MG63 (cell line): ENCODE measurements at regions not wholly inside any gene's neighbourhood (a gene's known extent, or its start where the extent isn't known, plus 50 kb on each side); places are given as distances from the start of the nearest gene placed in this dataset.

Experiments
- DNase-seq: peaks from one replicate; pipeline ENCODE4 v3.0.0-alpha.2; 2020
- H3K27me3 ChIP-seq: fragments of 250-450 bp; sonication (Bioruptor Pico); 2 replicates; pipeline ENCODE4 v1.5.1; 2020; ENCODE audit warnings: mild to moderate bottlenecking, moderate library complexity
- H3K36me3 ChIP-seq: fragments of 250-450 bp; sonication (Bioruptor Pico); 2 replicates; pipeline ENCODE4 v1.5.1; 2020; ENCODE audit warnings: mild to moderate bottlenecking, moderate library complexity
- H3K4me3 ChIP-seq: fragments of 250-450 bp; sonication (Bioruptor Pico); 2 replicates; pipeline ENCODE4 v1.5.1; 2020; ENCODE audit warnings: mild to moderate bottlenecking, moderate library complexity
- H3K9me3 ChIP-seq: fragments of 250-450 bp; sonication (Bioruptor Pico); 2 replicates; pipeline ENCODE4 v1.5.1; 2020; ENCODE audit warnings: mild to moderate bottlenecking, moderate library complexity

- no peak for DNase-seq
Measured at GRCh38 chr12:93165384-93165932, 212.3 kb upstream of the NUDT4 start.

GRCh38 chr12:93166541-93167307 lies 211.0 kb upstream of the NUDT4 start:
- Histone ChIP-seq H3K9me3 (no peaks in the 10 kb centered on the region), H3K27me3 (no peaks in the 10 kb centered on the region), H3K36me3 (no peaks in the 10 kb centered on the region), H3K4me3 (no peak overlapping the region)
- DNase-seq, result no peak

More at GRCh38 chr12:93165384-93165932, 212.3 kb upstream of the NUDT4 start:
- no peak overlapping the region for H3K4me3 ChIP-seq
- H3K36me3 ChIP-seq, result no peaks in the 10 kb centered on the region
- no peaks in the 10 kb centered on the region for H3K27me3 ChIP-seq
- no peaks in the 10 kb centered on the region for H3K9me3 ChIP-seq

- no peak for DNase-seq
- no peak overlapping the region for H3K4me3 ChIP-seq
- H3K9me3 ChIP-seq, result no peaks in the 10 kb centered on the region
- H3K36me3 ChIP-seq, result no peaks in the 10 kb centered on the region
- H3K27me3 ChIP-seq, result no peaks in the 10 kb centered on the region
Measured at GRCh38 chr12:93167331-93167730, 210.4 kb upstream of the NUDT4 start.

- no peak for DNase-seq
- no peaks in the 10 kb centered on the region for H3K9me3 ChIP-seq
- peak overlapping the region; percentile 46 for H3K4me3 ChIP-seq
- no peaks in the 10 kb centered on the region for H3K27me3 ChIP-seq
- H3K36me3 ChIP-seq, result no peaks in the 10 kb centered on the region
Measured at GRCh38 chr12:93167841-93168492, 209.8 kb upstream of the NUDT4 start.

GRCh38 chr12:93168751-93169150 lies 209.0 kb upstream of the NUDT4 start:
- H3K27me3 ChIP-seq, result no peaks in the 10 kb centered on the region
- H3K36me3 ChIP-seq, result no peaks in the 10 kb centered on the region
- no peak for DNase-seq
- H3K4me3 ChIP-seq, result peak overlapping the region; percentile 46
- H3K9me3 ChIP-seq, result no peaks in the 10 kb centered on the region

GRCh38 chr12:93169536-93169935 lies 208.2 kb upstream of the NUDT4 start:
- H3K27me3 ChIP-seq, result no peaks in the 10 kb centered on the region
- no peaks in the 10 kb centered on the region for H3K36me3 ChIP-seq
- DNase-seq, result no peak

GRCh38 chr12:93170928-93171327 lies 206.8 kb upstream of the NUDT4 start:
- DNase-seq, result no peak
- H3K27me3 ChIP-seq, result no peaks in the 10 kb centered on the region

More at GRCh38 chr12:93169536-93169935, 208.2 kb upstream of the NUDT4 start:
- Histone ChIP-seq H3K9me3 (no peaks in the 10 kb centered on the region), H3K4me3 (no peak overlapping the region)

GRCh38 chr12:93173178-93173957 lies 204.4 kb upstream of the NUDT4 start:
- DNase-seq, result no peak
- Histone ChIP-seq H3K9me3 (no peaks in the 10 kb centered on the region), H3K4me3 (no peak overlapping the region), H3K27me3 (no peaks in the 10 kb centered on the region), H3K36me3 (no peaks in the 10 kb centered on the region)

More at GRCh38 chr12:93170928-93171327, 206.8 kb upstream of the NUDT4 start:
- H3K9me3 ChIP-seq, result no peaks in the 10 kb centered on the region
- no peaks in the 10 kb centered on the region for H3K36me3 ChIP-seq
- no peak overlapping the region for H3K4me3 ChIP-seq

GRCh38 chr12:93174048-93174447 lies 203.7 kb upstream of the NUDT4 start:
- Histone ChIP-seq H3K4me3 (no peak overlapping the region), H3K27me3 (no peaks in the 10 kb centered on the region), H3K36me3 (no peaks in the 10 kb centered on the region), H3K9me3 (no peaks in the 10 kb centered on the region)
- DNase-seq, result peak; percentile 65

- no peaks in the 10 kb centered on the region for H3K9me3 ChIP-seq
- no peaks in the 10 kb centered on the region for H3K27me3 ChIP-seq
- no peaks in the 10 kb centered on the region for H3K36me3 ChIP-seq
- no peak for DNase-seq
- H3K4me3 ChIP-seq, result no peak overlapping the region
Measured at GRCh38 chr12:93174473-93174872, 203.3 kb upstream of the NUDT4 start.

- no peak for DNase-seq
- H3K36me3 ChIP-seq, result no peaks in the 10 kb centered on the region
- no peaks in the 10 kb centered on the region for H3K27me3 ChIP-seq
Measured at GRCh38 chr12:93176165-93176564, 201.6 kb upstream of the NUDT4 start.

GRCh38 chr12:93176610-93177126 lies 201.1 kb upstream of the NUDT4 start:
- no peak overlapping the region for H3K4me3 ChIP-seq
- no peaks in the 10 kb centered on the region for H3K9me3 ChIP-seq
- no peaks in the 10 kb centered on the region for H3K27me3 ChIP-seq
- no peaks in the 10 kb centered on the region for H3K36me3 ChIP-seq
- DNase-seq, result no peak

More at GRCh38 chr12:93176165-93176564, 201.6 kb upstream of the NUDT4 start:
- H3K9me3 ChIP-seq, result no peaks in the 10 kb centered on the region
- H3K4me3 ChIP-seq, result no peak overlapping the region

GRCh38 chr12:93177208-93178153 lies 200.2 kb upstream of the NUDT4 start:
- H3K36me3 ChIP-seq, result no peaks in the 10 kb centered on the region
- DNase-seq, result peak; percentile 34
- no peaks in the 10 kb centered on the region for H3K9me3 ChIP-seq
- H3K27me3 ChIP-seq, result no peaks in the 10 kb centered on the region
- H3K4me3 ChIP-seq, result no peak overlapping the region

GRCh38 chr12:93178154-93178878 lies 199.4 kb upstream of the NUDT4 start:
- no peaks in the 10 kb centered on the region for H3K36me3 ChIP-seq
- H3K4me3 ChIP-seq, result no peak overlapping the region
- H3K9me3 ChIP-seq, result no peaks in the 10 kb centered on the region
- no peaks in the 10 kb centered on the region for H3K27me3 ChIP-seq
- no peak for DNase-seq

GRCh38 chr12:93179792-93180191 lies 197.9 kb upstream of the NUDT4 start:
- Histone ChIP-seq H3K4me3 (no peak overlapping the region), H3K27me3 (no peaks in the 10 kb centered on the region), H3K9me3 (no peaks in the 10 kb centered on the region), H3K36me3 (no peaks in the 10 kb centered on the region)
- DNase-seq, result no peak
